HCT116 (cell line): ENCODE measurements at regions not wholly inside any gene's neighbourhood (a gene's known extent, or its start where the extent isn't known, plus 50 kb on each side); places are given as distances from the start of the nearest gene placed in this dataset.

Experiments used
- ATAC-seq: fragments of 200-7000 bp; cut with Tn5 transposase; 2 replicates; pipeline ENCODE4 v1.9.1; 2020; ENCODE audit warnings: mild to moderate bottlenecking, moderate library complexity
- BruUV-seq: library from RNA; stranded (reverse); fragments of 400-500 nt; replicated peaks from 2 replicates; lab custom pipeline; 2021; lab: Mats Ljungman, UMichigan
- CTCF ChIA-PET: fragments of 300-600 bp; sonication (Branson Sonifier 250); formaldehyde crosslinking; loops from one replicate; lab custom pipeline; 2021; ENCODE audit warnings: antibody characterized with exemption; lab: Charles Lee
- POLR2A ChIA-PET: fragments of 300-600, 350-600 bp; sonication (Branson Sonifier 250); formaldehyde crosslinking; loops from one replicate; lab custom pipeline; 2021; ENCODE audit warnings: antibody characterized with exemption; lab: Charles Lee
- RAD21 ChIA-PET, 2 experiments: fragments of 300-600 bp; sonication (Branson Sonifier 250); formaldehyde crosslinking; loops; one replicate each; lab custom pipeline; 2023; ENCODE audit warnings: low total read pairs in 2 of 2; ENCODE audit not compliant: uncharacterized antibody in 2 of 2, unreplicated experiment in 2 of 2, low non-redundant PET in 1 of 2; lab: Charles Lee
- DNase-seq: peaks from one replicate; pipeline ENCODE4 v3.0.0-alpha.2; 2010; ENCODE audit warnings: low read depth, low spot score
- H2AFZ ChIP-seq: fragments of 200-600 bp; shearing (Covaris generic), sonication (generic); 2 replicates; pipeline ENCODE4 v1.6.1; 2017; ENCODE audit warnings: low read depth, mixed run types, mixed read lengths, antibody characterized with exemption, low read length; ENCODE audit not compliant: poor library complexity, severe bottlenecking
- H3K27ac ChIP-seq: 2 replicates; pipeline ENCODE4 v1.5.1; 2012; ENCODE audit warnings: low read depth, low read length
- H3K27me3 ChIP-seq: fragments of 200-600 bp; sonication (generic); 2 replicates; pipeline ENCODE4 v1.6.1; 2016; ENCODE audit warnings: mixed run types, low read length, mixed read lengths; ENCODE audit not compliant: insufficient read depth
- H3K36me3 ChIP-seq, 2 experiments: fragments of 200-500 bp in 1 of 2; fragments of 200-600 bp in 1 of 2; sonication (Bioruptor generic) in 1 of 2; sonication (generic) in 1 of 2; 2 replicates each; pipeline versions ENCODE4 v1.5.1 to v1.6.1; 2014 to 2016; ENCODE audit warnings: low read length in 2 of 2, inconsistent platforms in 1 of 2, mixed read lengths in 1 of 2, mixed run types in 1 of 2; ENCODE audit not compliant: insufficient read depth in 2 of 2, control insufficient read depth in 1 of 2
- H3K4me1 ChIP-seq, 2 experiments: fragments of 200-600 bp in 1 of 2; sonication (generic) in 1 of 2; 2 replicates each; pipeline versions ENCODE4 v1.5.1 to v1.6.1; 2012 to 2017; ENCODE audit warnings: low read length in 2 of 2, inconsistent platforms in 1 of 2, mild to moderate bottlenecking in 1 of 2, mixed read lengths in 1 of 2, mixed run types in 1 of 2, moderate library complexity in 1 of 2; ENCODE audit not compliant: insufficient read depth in 2 of 2, control insufficient read depth in 1 of 2
- H3K4me2 ChIP-seq: fragments of 200-600 bp; sonication (generic); 2 replicates; pipeline ENCODE4 v1.6.1; 2017; ENCODE audit warnings: mixed run types, low read length, mixed read lengths
- H3K4me3 ChIP-seq, 2 experiments: fragments of 200-600 bp in 1 of 2; sonication (generic) in 1 of 2; replicated peaks in 1 of 2; 2 replicates each; pipeline ENCODE4 v1.5.1; 2011 to 2016; ENCODE audit warnings: low read length in 2 of 2, control low read depth in 1 of 2, low read depth in 1 of 2, mild to moderate bottlenecking in 1 of 2, mixed read lengths in 1 of 2, mixed run types in 1 of 2
- H3K79me2 ChIP-seq: fragments of 200-600 bp; sonication (generic); 2 replicates; pipeline ENCODE4 v1.6.1; 2017; ENCODE audit warnings: mild to moderate bottlenecking, mixed run types, low read length, moderate library complexity, mixed read lengths; ENCODE audit not compliant: insufficient read depth
- H3K9ac ChIP-seq: fragments of 200-600 bp; sonication (generic); 2 replicates; pipeline ENCODE4 v1.6.1; 2016; ENCODE audit warnings: low read length, mixed read lengths
- H3K9me2 ChIP-seq: fragments of 200-600 bp; sonication (generic), shearing (Covaris generic); 2 replicates; pipeline ENCODE4 v1.6.1; 2017; ENCODE audit warnings: mixed run types, mild to moderate bottlenecking, moderate library complexity; ENCODE audit not compliant: insufficient read depth
- H3K9me3 ChIP-seq, 2 experiments: fragments of 200-500 bp in 1 of 2; fragments of 200-600 bp in 1 of 2; sonication (Bioruptor generic) in 1 of 2; sonication (generic) in 1 of 2; 2 replicates each; pipeline ENCODE4 v1.6.1; 2014 to 2017; ENCODE audit warnings: low read length in 2 of 2, mixed read lengths in 2 of 2, inconsistent platforms in 1 of 2, low read depth in 1 of 2, mild to moderate bottlenecking in 1 of 2, mixed run types in 1 of 2, moderate library complexity in 1 of 2; ENCODE audit not compliant: control insufficient read depth in 1 of 2, insufficient read depth in 1 of 2
- H4K20me1 ChIP-seq: fragments of 200-600 bp; sonication (generic), shearing (Covaris generic); 2 replicates; pipeline ENCODE4 v1.6.1; 2017; ENCODE audit warnings: mixed run types, mild to moderate bottlenecking, moderate library complexity; ENCODE audit not compliant: insufficient read depth
- ATF3 ChIP-seq: IDR thresholded peaks from 2 replicates; pipeline ENCODE4 v1.6.1; 2012
- CEBPB ChIP-seq: IDR thresholded peaks from 2 replicates; pipeline ENCODE4 v1.6.1; 2012; ENCODE audit warnings: low read depth
- CTCF ChIP-seq, 3 experiments: fragments of 200-600 bp in 1 of 3; sonication (generic) in 1 of 3; IDR thresholded peaks in 2 of 3; conservative IDR thresholded peaks in 1 of 3; 2 replicates each; pipeline ENCODE4 v1.5.1; 2012 to 2017; ENCODE audit warnings: low read depth in 2 of 3, low read length in 2 of 3, antibody characterized with exemption in 1 of 3, borderline replicate concordance in 1 of 3, control low read depth in 1 of 3, mild to moderate bottlenecking in 1 of 3, mixed read lengths in 1 of 3, mixed run types in 1 of 3, moderate library complexity in 1 of 3; ENCODE audit not compliant: insufficient read depth in 1 of 3
- EGR1 ChIP-seq: IDR thresholded peaks from 2 replicates; pipeline ENCODE4 v1.6.1; 2012; ENCODE audit warnings: low read depth
- JUND ChIP-seq: IDR thresholded peaks from 2 replicates; pipeline ENCODE4 v1.6.1; 2012
- POLR2A ChIP-seq: IDR thresholded peaks from 2 replicates; pipeline ENCODE4 v1.7.0; 2011; ENCODE audit warnings: borderline replicate concordance; ENCODE audit not compliant: insufficient read depth, insufficient read length; ENCODE audit errors: extremely low read depth
- POLR2AphosphoS5 ChIP-seq: IDR thresholded peaks from 2 replicates; pipeline ENCODE4 v1.6.1; 2011; ENCODE audit warnings: mild to moderate bottlenecking, low read depth, low read length, moderate library complexity
- SIN3A ChIP-seq: IDR thresholded peaks from 2 replicates; pipeline ENCODE4 v1.6.1; 2012; ENCODE audit warnings: low read depth
- SP1 ChIP-seq: IDR thresholded peaks from 2 replicates; pipeline ENCODE4 v1.6.1; 2012; ENCODE audit warnings: low read depth
- SRF ChIP-seq: IDR thresholded peaks from 2 replicates; pipeline ENCODE4 v1.6.1; 2012; ENCODE audit warnings: low read depth
- intact Hi-C: fragments of 100-400 bp; cut with micrococcal nuclease; formaldehyde crosslinking; loops from 2 replicates; pipeline ENCODE4 v1.10.0; 2022

GRCh38 chr16:64585367-64585766 lies 536.5 kb downstream of the CDH11 start (continued):
- TF ChIP-seq SIN3A (no peak), POLR2AphosphoS5 (no peak), CTCF (IDR thresholded peaks at IDR 0.05 in 2 of 3, conservative IDR thresholded peaks at IDR 0.05 in 1 of 3; ENCODE audit: borderline replicate concordance in 1 of 3, insufficient read depth in 1 of 3, low read depth in 2 of 3, low read length in 2 of 3) (no peak), POLR2A (no peak), CEBPB (no peak), SRF (no peak)

GRCh38 chr16:64580558-64580957 lies 541.3 kb downstream of the CDH11 start:
- H3K79me2 ChIP-seq = no peaks in the 10 kb centered on the region
- no peak overlapping the region for H3K4me2 ChIP-seq
- ATAC-seq (no peak), DNase-seq (no peak)
- H3K27ac ChIP-seq = no peak overlapping the region
- POLR2A ChIA-PET = no interaction called here
- no peaks in the 10 kb centered on the region for H3K4me1 ChIP-seq
- no peak overlapping the region for H2AFZ ChIP-seq
- H3K9me3 ChIP-seq = peaks cover 5 to 23% of the 10 kb centered on the region in 2 experiments; a peak in 3 of 4 replicates
- no TSS peak for BruUV-seq
- TF ChIP-seq EGR1 (no peak), JUND (no peak), SP1 (no peak), ATF3 (no peak)
- RAD21 ChIA-PET = no interaction called here
- no peak overlapping the region for H3K4me3 ChIP-seq
- H3K36me3 ChIP-seq = no peaks in the 10 kb centered on the region
- intact Hi-C loops = no loop called here
- no peaks in the 10 kb centered on the region for H3K27me3 ChIP-seq
- no peaks in the 10 kb centered on the region; the same call in 1 of the 2 replicates for H4K20me1 ChIP-seq
- H3K9ac ChIP-seq = no peak overlapping the region
- CTCF ChIA-PET = no interaction called here
- H3K9me2 ChIP-seq = no peaks in the 10 kb centered on the region
